Activated naive CD8-positive, alpha-beta T cell (primary cell): ENCODE measurements at regions not wholly inside any gene's neighbourhood (a gene's known extent, or its start where the extent isn't known, plus 50 kb on each side); places are given as distances from the start of the nearest gene placed in this dataset.

Experiments
- H3K27ac Mint-ChIP-seq: one replicate; pipeline ENCODE4 v1.8.0; 2021; ENCODE audit warnings: mixed read lengths
- H3K27me3 Mint-ChIP-seq: one replicate; pipeline ENCODE4 v1.8.0; 2021; ENCODE audit warnings: mixed read lengths
- H3K36me3 Mint-ChIP-seq: one replicate; pipeline ENCODE4 v1.8.0; 2021; ENCODE audit warnings: mixed read lengths
- H3K4me1 Mint-ChIP-seq: one replicate; pipeline ENCODE4 v1.8.0; 2021; ENCODE audit warnings: low read depth, mixed read lengths
- H3K4me3 Mint-ChIP-seq: one replicate; pipeline ENCODE4 v1.8.0; 2021; ENCODE audit warnings: mild to moderate bottlenecking, mixed read lengths
- H3K9me3 Mint-ChIP-seq: one replicate; pipeline ENCODE4 v1.8.0; 2021; ENCODE audit warnings: low read depth, mixed read lengths

- peaks cover 2% of the 10 kb centered on the region for H3K36me3 Mint-ChIP-seq
- no peaks in the 10 kb centered on the region for H3K9me3 Mint-ChIP-seq
- H3K27me3 Mint-ChIP-seq = peaks cover 5% of the 10 kb centered on the region
- no peaks in the 10 kb centered on the region for H3K4me1 Mint-ChIP-seq
- H3K27ac Mint-ChIP-seq = no peak overlapping the region
- no peak overlapping the region for H3K4me3 Mint-ChIP-seq
These were observed 166.1 kb upstream of the PRDM1 start for GRCh38 chr6:105920071-105920470.

DNA sequence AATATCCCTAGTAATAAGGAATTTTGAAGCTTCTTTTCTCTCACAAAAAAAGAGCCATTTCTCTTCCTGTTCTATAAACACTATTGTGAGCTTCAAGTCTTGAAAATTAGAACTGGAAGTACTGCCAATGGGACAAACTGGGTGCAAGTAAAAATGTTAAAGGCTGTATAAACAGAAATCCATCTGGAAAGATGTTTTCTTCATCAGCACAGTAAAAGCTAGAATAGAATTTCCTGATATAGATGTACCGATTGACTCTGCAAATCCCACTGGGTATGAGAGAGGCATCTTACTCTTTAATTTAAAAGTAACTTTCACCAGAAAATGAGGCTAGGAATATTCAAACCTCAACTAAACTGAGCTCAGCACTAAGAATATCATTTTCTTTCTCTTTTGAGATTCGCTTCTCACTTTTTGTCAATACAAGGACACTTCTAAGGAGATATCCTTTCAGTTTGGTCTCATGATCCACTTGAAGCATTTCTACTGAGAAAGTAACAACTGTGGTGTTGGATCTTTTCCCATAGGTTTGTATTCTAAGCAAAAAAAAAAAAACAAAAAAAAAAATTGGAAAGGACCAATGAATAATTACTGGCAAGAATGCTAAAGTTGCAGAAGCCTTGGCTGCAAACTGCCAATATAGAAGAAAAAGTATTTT lies 169.0 kb upstream of the PRDM1 start:
- no peak overlapping the region for H3K27ac Mint-ChIP-seq
- no peak overlapping the region for H3K4me3 Mint-ChIP-seq
- H3K36me3 Mint-ChIP-seq = peaks cover 2% of the 10 kb centered on the region
- H3K4me1 Mint-ChIP-seq = no peaks in the 10 kb centered on the region
- H3K27me3 Mint-ChIP-seq = peaks cover 6% of the 10 kb centered on the region
- no peaks in the 10 kb centered on the region for H3K9me3 Mint-ChIP-seq

- no peak overlapping the region for H3K27ac Mint-ChIP-seq
- no peaks in the 10 kb centered on the region for H3K9me3 Mint-ChIP-seq
- peaks cover 2% of the 10 kb centered on the region for H3K36me3 Mint-ChIP-seq
- H3K4me3 Mint-ChIP-seq = no peak overlapping the region
- H3K4me1 Mint-ChIP-seq = no peaks in the 10 kb centered on the region
- H3K27me3 Mint-ChIP-seq = peaks cover 4% of the 10 kb centered on the region
These were observed 175.0 kb upstream of the PRDM1 start for GRCh38 chr6:105911106-105911629.

- Mint-ChIP-seq H3K27ac (no peak overlapping the region), H3K9me3 (no peaks in the 10 kb centered on the region), H3K27me3 (no peaks in the 10 kb centered on the region), H3K36me3 (no peaks in the 10 kb centered on the region), H3K4me3 (no peak overlapping the region), H3K4me1 (no peaks in the 10 kb centered on the region)
These were observed 177.0 kb upstream of the PRDM1 start for GRCh38 chr6:105909106-105909505.

- Mint-ChIP-seq H3K27ac (no peak overlapping the region), H3K27me3 (no peaks in the 10 kb centered on the region), H3K4me3 (no peak overlapping the region), H3K36me3 (no peaks in the 10 kb centered on the region), H3K4me1 (no peaks in the 10 kb centered on the region), H3K9me3 (no peaks in the 10 kb centered on the region)
These were observed 178.1 kb upstream of the PRDM1 start for GRCh38 chr6:105907991-105908390.

DNA sequence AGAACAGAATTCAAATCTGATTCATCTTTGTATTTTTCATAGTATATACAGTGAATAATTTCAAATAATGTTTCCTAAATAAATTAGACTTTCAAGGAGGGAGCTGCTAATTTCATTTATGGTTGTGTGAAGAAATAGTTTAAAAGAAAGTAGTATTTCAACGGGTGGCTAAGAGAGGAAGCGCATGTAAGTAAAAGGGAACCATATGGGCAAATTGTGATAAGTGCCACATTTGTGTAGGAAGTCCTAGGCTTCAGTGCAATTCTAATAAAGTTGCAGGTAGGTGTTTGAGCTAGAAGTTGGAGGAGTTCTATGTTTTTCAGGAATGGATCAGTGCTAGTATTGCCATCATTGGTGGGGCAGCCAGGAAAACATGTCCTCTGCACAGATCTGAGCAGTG lies 178.8 kb upstream of the PRDM1 start:
- Mint-ChIP-seq H3K27ac (no peak overlapping the region), H3K9me3 (no peaks in the 10 kb centered on the region), H3K27me3 (no peaks in the 10 kb centered on the region), H3K36me3 (no peaks in the 10 kb centered on the region), H3K4me3 (no peak overlapping the region), H3K4me1 (no peaks in the 10 kb centered on the region)

- H3K36me3 Mint-ChIP-seq = no peaks in the 10 kb centered on the region
- no peak overlapping the region for H3K27ac Mint-ChIP-seq
- peaks cover 13% of the 10 kb centered on the region for H3K4me1 Mint-ChIP-seq
- H3K9me3 Mint-ChIP-seq = no peaks in the 10 kb centered on the region
- peaks cover 6% of the 10 kb centered on the region for H3K27me3 Mint-ChIP-seq
- no peak overlapping the region for H3K4me3 Mint-ChIP-seq
These were observed 183.6 kb upstream of the PRDM1 start for GRCh38 chr6:105902401-105903031.

GRCh38 chr6:105901583-105901982 lies 184.6 kb upstream of the PRDM1 start:
- Mint-ChIP-seq H3K9me3 (no peaks in the 10 kb centered on the region), H3K27ac (no peak overlapping the region), H3K4me3 (no peak overlapping the region), H3K27me3 (peaks cover 6% of the 10 kb centered on the region), H3K4me1 (peaks cover 13% of the 10 kb centered on the region), H3K36me3 (no peaks in the 10 kb centered on the region)

DNA sequence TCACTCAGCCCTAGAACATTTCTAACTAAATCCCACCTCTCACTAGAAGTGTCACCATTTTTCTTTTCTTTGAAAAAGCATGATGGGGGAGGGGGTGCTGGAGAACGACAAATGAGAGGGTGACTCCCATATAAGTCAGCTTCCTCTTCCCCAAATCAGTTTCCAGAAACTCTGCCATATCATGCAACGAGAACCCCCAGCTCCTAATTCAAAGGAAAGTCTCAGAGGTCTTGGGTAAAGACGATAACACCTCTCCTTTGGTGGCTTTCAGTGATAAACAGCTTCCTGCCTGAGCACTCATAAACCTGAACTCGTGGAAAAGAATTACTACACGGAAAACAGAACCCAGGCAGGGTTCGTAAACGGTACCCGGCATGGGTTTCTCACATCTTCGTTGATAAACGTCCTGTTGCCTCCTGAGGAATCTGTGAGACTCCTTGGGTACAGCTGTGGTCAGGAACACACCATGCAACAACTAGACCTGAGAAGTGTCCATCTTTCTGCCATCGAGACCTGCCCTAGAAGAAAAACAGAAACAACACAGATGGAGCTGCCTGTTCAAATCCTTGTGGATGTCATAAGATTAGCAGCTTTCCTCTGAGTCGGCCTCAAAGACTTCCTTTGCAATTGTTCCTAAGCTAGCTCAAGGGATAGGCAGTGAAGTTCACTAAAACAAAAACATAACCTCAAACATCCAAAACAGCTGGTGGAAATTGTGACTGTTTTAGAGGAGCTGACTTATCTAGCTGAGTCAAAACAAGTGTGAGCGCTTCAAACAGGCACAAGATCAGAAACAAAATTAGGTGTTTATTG lies 185.8 kb upstream of the PRDM1 start:
- H3K36me3 Mint-ChIP-seq = no peaks in the 10 kb centered on the region
- no peaks in the 10 kb centered on the region for H3K9me3 Mint-ChIP-seq
- H3K27me3 Mint-ChIP-seq = peaks cover 6% of the 10 kb centered on the region
- H3K27ac Mint-ChIP-seq = peak overlapping the region; percentile 92
- H3K4me1 Mint-ChIP-seq = peaks cover 13% of the 10 kb centered on the region
- peak overlapping the region; percentile 60 for H3K4me3 Mint-ChIP-seq

DNA sequence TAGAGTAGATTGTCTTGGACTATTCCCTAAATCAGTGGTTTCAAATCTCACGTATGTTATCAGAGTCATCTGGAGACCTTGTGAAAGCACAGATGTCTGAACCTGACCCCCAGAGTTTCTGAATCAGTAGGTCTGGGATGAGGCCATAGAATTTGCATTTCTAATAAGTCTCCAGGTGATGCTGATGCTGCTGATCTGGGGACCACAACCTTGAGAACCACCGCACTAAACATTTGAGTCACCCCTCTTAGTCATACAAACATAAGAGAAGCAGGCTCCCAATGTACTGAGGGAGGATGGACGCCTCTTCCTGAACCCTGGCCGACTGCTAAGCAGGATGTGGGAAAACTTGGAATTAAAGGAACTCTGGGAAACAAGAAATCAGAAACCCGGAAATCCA lies 187.8 kb upstream of the PRDM1 start:
- Mint-ChIP-seq H3K27me3 (peaks cover 11% of the 10 kb centered on the region), H3K4me1 (peaks cover 13% of the 10 kb centered on the region), H3K9me3 (no peaks in the 10 kb centered on the region), H3K36me3 (no peaks in the 10 kb centered on the region), H3K4me3 (no peak overlapping the region), H3K27ac (no peak overlapping the region)

GRCh38 chr6:105897131-105897530 lies 189.0 kb upstream of the PRDM1 start:
- H3K9me3 Mint-ChIP-seq = no peaks in the 10 kb centered on the region
- no peaks in the 10 kb centered on the region for H3K36me3 Mint-ChIP-seq
- H3K4me3 Mint-ChIP-seq = no peak overlapping the region
- peaks cover 11% of the 10 kb centered on the region for H3K27me3 Mint-ChIP-seq
- peaks cover 14% of the 10 kb centered on the region for H3K4me1 Mint-ChIP-seq
- no peak overlapping the region for H3K27ac Mint-ChIP-seq

GRCh38 chr6:105896821-105897095 lies 189.4 kb upstream of the PRDM1 start:
- Mint-ChIP-seq H3K36me3 (no peaks in the 10 kb centered on the region), H3K9me3 (no peaks in the 10 kb centered on the region), H3K27me3 (peaks cover 11% of the 10 kb centered on the region), H3K27ac (no peak overlapping the region), H3K4me3 (no peak overlapping the region), H3K4me1 (peaks cover 14% of the 10 kb centered on the region)

DNA sequence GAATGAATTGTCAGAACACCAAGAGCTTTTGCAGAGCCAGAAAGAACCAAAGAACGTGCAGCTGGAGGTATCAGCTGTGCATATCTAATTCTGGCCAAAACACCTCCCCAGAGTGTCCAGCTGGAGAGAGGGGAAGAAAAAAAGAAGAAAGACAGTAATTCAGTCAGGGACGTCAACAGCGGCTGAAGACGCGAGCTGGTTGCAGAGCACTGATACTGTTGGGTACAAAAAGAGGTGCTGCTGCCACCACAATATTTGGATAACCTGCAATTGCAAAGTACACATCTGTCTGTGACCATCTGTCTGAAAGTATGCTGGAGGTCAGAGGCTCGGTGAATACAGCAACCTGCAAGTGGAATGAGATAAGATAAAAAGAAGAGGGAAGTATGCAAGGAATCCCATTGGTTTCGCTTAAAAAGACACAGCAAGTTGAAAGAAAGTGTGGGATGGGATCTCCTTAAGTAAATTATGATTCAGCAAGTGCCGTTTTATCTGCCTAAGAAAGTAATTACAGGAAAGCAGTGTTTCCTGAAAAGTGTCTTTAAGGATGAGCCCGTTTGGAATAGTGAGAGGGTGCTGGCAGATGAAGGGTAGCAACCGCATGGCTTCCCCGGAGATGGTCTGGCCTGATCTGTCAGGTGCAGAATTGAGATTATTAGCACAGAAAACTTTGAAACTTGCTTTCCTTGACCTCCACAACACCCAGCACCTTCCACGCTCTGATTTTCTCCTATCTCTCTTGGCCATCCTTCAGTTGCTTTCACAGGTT lies 189.9 kb upstream of the PRDM1 start:
- Mint-ChIP-seq H3K27me3 (peaks cover 11% of the 10 kb centered on the region), H3K4me3 (no peak overlapping the region), H3K9me3 (no peaks in the 10 kb centered on the region)

DNA sequence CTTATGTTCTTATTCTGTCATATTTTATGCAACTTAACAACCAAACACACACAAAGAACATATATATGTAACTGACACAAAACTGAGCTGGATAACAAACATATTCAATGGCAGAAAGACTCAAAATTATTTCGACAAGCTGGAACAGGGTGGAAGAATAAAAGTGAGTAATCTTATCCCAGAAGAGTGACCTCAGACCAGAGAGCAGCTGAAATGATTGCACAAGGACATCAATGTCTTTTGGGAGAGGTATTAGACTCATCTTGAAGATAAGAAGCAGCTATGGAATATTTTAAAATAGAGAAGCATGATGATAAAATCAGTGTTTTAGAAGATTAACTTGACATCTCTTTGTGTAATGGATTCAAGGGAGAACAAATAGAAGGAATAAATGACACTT lies 191.6 kb upstream of the PRDM1 start:
- Mint-ChIP-seq H3K27me3 (peaks cover 7% of the 10 kb centered on the region), H3K36me3 (no peaks in the 10 kb centered on the region), H3K27ac (no peak overlapping the region), H3K4me3 (no peak overlapping the region), H3K4me1 (peaks cover 4% of the 10 kb centered on the region), H3K9me3 (no peaks in the 10 kb centered on the region)

More for the DNA sequence above, 189.9 kb upstream of the PRDM1 start:
- no peaks in the 10 kb centered on the region for H3K36me3 Mint-ChIP-seq
- H3K4me1 Mint-ChIP-seq = peaks cover 14% of the 10 kb centered on the region
- no peak overlapping the region for H3K27ac Mint-ChIP-seq

DNA sequence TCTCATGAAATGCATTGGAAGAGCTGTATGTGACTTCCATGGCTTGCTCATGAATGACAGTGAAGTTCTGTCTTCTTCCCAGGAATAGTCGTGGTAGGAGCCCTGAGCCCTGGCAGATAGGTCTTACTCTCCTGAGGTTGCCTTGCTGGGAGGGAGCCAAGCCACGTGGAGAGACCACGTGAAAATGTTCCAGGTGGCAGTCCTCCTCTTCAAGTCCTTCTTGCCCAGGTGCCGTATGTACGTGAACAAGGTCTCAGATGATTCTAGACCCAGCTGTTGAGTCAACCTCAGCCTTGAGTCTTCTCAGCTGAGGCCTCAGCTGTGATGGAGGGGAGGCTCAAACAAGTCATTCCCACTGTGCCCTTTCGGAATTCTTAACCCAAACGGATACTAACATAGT lies 192.4 kb upstream of the PRDM1 start:
- H3K9me3 Mint-ChIP-seq = peaks cover 4% of the 10 kb centered on the region
- no peaks in the 10 kb centered on the region for H3K36me3 Mint-ChIP-seq
- no peak overlapping the region for H3K4me3 Mint-ChIP-seq
- H3K27ac Mint-ChIP-seq = no peak overlapping the region
- peaks cover 6% of the 10 kb centered on the region for H3K27me3 Mint-ChIP-seq
- H3K4me1 Mint-ChIP-seq = peaks cover 2% of the 10 kb centered on the region
